Right renal cortex interstitium (tissue), 3 donors: ENCODE measurements at regions not wholly inside any gene's neighbourhood (a gene's known extent, or its start where the extent isn't known, plus 50 kb on each side); places are given as distances from the start of the nearest gene placed in this dataset.

Source experiments
- DNase-seq, 3 donors: peaks; one replicate each; pipeline ENCODE4 v3.0.0-alpha.2; 2013; ENCODE audit warnings: low read depth in 3 of 3, low spot score in 2 of 3

GRCh38 chr6:71584712-71585436 lies 296.3 kb downstream of the OGFRL1 start:
- DNase-seq: no peak

DNA sequence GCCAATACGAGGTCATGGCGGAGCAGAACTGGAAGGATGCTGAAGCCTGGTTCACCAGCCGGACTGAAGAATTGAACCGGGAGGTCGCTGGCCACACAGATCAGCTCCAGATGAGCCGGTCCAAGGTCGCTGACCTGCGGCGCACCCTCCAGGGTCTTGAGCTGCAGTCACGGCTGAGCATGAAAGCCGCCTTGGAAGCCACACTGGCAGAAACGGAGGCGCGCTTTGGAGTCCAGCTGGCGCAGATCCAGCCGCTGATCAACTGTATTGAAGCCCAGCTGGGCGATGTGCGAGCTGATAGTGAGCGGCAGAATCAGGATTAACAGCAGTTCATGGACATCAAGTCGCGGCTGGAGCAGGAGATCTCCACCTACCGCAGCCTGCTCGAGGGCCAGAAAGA lies 296.9 kb downstream of the OGFRL1 start:
- no peak for DNase-seq

GRCh38 chr6:71588490-71588889 lies 297.9 kb upstream of the RIMS1 start:
- DNase-seq: no peak

GRCh38 chr6:71589254-71589653 lies 297.1 kb upstream of the RIMS1 start:
- DNase-seq: no peak

DNA sequence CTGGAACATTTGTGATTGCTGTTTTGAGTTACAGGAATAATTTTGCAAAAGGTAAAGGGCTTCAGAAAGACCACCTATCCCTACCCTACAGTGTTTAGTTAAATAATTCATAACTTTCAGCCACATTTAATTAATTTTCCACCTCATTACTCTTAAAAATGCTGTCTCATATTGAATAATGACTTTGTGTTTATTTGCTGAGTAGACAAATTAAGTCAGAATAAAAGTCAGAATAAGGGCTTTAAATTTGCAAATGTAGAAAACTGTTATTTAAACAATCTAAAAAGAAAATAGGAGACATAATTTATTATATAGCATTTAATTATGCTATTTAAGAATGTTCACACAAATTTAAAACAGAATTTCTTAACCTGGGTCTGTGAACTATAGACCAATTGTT lies 293.7 kb upstream of the RIMS1 start:
- DNase-seq: no peak

- no peak for DNase-seq
Observed at GRCh38 chr6:71599359-71599758, 287.0 kb upstream of the RIMS1 start.

DNA sequence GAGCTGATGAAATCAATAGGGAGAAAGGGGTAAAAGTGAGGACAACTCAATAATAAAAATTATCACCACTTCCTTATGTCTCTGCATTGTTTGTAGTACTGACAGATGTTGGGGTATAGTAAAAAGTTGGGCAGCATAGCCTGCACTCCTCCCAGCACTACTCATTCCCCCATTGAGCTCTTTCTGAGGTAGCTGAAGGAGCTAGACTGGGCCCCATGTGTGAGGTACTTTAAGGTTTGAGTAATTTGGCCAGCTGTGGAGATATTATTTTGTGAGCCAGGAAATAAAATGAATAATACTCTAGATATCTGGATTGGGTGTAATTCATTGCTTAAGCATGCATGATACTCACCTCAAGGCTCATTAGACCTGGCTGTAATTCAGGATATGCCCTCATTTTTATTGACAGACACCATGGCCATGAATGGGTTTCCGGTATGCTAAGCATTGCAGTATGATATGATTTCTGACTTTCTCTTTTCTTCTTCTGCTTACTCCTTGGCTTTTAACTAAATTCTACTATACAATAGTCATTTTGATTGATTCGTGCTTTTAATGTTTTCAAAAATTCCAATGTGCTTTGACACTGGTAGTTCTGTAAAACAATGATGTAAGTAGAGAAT lies 283.9 kb upstream of the RIMS1 start:
- DNase-seq: no peak

- peak in 1 of 3 donors; percentile 8 for DNase-seq
Observed at GRCh38 chr6:71603021-71603420, 283.3 kb upstream of the RIMS1 start.

DNA sequence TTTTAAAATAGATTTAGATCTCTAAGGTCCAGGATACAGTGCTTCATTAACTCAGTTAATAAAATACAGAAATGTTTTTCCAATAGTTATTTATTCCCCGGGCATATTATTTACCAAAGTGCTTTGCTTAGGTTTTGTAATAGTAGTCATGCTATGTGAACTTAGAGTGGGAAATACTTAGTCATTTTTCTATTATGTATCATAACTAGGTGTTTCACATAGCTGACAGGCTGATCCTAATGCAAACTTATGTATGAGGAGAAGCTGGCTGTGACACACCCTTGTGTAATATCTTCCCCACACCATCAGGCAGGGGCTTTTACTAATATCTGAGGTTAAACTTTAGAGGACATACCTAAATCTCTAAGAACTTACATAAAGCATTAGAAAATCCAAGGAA lies 277.7 kb upstream of the RIMS1 start:
- no peak for DNase-seq

DNA sequence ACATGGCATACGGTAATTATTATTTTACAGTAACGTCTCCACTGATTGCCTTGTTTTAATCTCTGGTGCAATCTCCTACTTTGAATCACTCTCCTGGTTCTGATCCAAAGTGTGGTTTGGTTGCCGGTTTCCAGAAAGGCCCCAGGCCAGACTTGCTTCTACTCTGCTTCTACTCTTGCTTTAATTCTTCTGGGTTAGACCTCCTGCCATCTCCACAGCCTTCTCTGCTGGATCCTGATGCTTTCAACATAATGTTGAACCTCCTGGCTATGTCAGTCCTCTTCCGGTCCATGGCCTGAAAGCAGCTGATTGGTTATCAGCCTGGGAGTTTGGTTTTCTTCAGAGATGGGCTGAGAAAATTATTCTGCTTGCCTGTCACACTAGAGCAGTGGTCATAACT lies 266.5 kb upstream of the RIMS1 start:
- DNase-seq: no peak

DNA sequence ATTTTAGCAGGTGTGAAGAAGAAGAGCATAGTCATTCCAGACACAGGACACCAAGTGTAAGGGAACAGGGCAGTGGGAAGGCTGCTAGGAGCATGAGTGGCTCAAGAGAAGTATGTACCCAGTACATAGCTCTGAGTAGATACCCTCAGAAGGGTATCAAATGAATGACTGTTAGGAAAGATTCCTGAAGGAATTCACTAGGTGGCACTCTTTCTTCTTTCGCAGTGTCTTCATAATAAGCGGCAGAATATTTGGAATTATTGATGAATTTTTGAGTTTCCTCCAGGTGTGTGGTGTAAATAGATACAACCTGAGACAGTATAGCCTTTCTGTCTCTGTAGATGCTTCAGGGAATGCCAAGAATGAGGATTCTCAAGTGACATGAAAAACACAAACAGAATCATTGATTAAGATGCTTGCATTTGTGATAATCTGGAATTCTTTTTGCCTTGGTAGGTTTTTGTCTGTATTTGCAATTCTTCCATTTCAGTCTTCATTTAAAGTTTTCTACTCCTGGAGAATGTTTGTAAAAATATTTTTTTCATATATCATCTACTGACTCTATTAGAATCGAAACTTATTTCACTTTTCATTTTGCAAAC lies 264.3 kb upstream of the RIMS1 start:
- DNase-seq: no peak

- no peak for DNase-seq
Observed at GRCh38 chr6:71642120-71642519, 244.2 kb upstream of the RIMS1 start.

DNA sequence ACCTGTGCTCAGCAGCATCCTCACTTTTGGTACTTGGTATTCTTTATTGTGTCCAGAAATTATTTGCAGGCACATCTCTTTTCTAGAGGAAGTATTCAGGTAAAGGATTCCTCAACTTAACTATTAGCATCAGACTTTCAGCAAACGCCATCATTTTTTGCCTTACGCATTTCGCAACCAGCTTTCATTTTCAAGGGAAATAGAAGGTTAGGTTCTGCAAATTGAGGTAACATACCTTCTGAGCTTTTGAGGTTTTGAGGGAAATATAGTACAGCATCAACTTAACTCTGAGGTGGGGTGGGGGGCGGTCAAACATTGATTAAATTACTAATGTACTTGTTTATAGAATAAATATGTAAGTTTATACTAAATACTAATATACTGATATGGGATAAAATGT lies 243.6 kb upstream of the RIMS1 start:
- DNase-seq: no peak

DNA sequence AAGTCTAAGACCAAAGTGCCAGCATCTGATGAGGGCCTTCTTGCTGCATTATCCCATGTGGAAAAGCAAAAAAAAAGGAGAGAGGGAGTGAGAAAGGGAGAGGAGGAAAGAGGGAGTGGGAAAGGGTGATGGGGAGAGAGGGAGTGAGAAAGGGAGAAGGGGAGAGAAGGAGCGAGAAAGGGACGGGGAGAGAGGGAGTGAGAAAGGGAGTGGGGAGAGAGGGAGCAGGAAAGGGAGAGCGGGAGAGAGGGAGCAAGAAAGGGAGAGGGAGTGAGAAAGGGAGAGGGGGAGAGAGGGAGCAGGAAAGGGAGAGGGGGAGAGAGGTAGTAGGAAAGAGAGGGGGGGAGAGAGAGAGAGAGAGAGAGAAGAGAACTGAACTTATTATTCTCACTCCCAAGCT lies 241.1 kb upstream of the RIMS1 start:
- DNase-seq: no peak

DNA sequence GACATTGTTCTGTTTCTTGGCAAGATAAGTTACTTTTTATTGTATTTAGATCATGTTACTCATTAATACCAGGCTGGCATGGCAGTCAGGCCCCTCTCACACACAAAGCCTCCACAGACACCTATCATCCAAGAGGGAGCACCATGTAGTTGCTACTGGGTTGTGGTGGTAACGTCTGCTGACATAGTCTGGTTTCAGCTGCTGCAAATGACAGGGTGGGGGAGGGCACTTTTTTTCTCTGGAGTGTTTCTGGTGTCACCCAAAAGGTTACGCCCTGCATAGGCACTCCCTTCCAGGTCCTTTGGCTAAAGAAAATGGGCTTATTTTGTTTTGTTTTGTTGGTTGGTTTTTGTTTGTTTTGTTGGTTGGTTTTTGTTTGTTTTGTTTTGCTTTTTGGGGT lies 236.4 kb upstream of the RIMS1 start:
- DNase-seq: no peak

- DNase-seq: no peak
Observed at GRCh38 chr6:71651636-71652035, 234.7 kb upstream of the RIMS1 start.

- no peak for DNase-seq
Observed at GRCh38 chr6:71656121-71656520, 230.2 kb upstream of the RIMS1 start.

- no peak for DNase-seq
Observed at GRCh38 chr6:71665931-71666330, 220.4 kb upstream of the RIMS1 start.

GRCh38 chr6:71672876-71673275 lies 213.5 kb upstream of the RIMS1 start:
- DNase-seq: no peak

GRCh38 chr6:71675386-71675785 lies 211.0 kb upstream of the RIMS1 start:
- no peak for DNase-seq

DNA sequence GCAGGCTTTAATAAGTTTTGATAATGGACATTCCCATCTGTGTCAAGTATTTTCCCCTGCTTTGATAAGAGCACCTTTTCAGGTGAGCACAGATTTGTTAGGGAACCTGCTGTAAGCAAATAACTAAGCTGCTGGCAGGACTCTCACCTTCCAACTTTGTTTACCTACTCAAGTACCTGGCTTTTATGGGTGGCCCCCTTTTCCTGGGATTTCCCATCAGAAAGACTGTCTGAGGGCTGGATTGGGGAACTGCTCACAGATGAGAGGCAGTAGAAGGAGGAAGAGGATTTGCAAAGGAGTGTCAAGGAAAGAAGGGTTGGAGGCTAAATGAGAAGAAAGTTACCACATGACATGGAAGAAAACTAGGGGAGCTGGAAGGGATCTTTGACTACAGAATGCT lies 210.1 kb upstream of the RIMS1 start:
- no peak for DNase-seq

GRCh38 chr6:71678091-71678490 lies 208.3 kb upstream of the RIMS1 start:
- DNase-seq: no peak
